Effector memory CD8-positive, alpha-beta T cell (primary cell): ENCODE measurements at regions not wholly inside any gene's neighbourhood (a gene's known extent, or its start where the extent isn't known, plus 50 kb on each side); places are given as distances from the start of the nearest gene placed in this dataset.

ENCODE experiments used
- ATAC-seq: fragments of 150-1000 bp; cut with Tn5 transposase; replicated peaks from 2 replicates; pipeline ENCODE4 v1.10.0; 2021; ENCODE audit warnings: mild to moderate bottlenecking, moderate library complexity
- DNase-seq, 3 experiments: peaks; one replicate each; pipeline ENCODE4 v3.0.0; 2021
- H3K27ac Mint-ChIP-seq, 2 donors: one replicate each; pipeline ENCODE4 v1.8.0; 2022; ENCODE audit warnings: mild to moderate bottlenecking in 2 of 2, mixed read lengths in 2 of 2, moderate library complexity in 2 of 2
- H3K27me3 Mint-ChIP-seq, 2 donors: one replicate each; pipeline ENCODE4 v1.8.0; 2022; ENCODE audit warnings: mixed read lengths in 2 of 2
- H3K36me3 Mint-ChIP-seq: one replicate; pipeline ENCODE4 v1.8.0; 2022; ENCODE audit warnings: mild to moderate bottlenecking, moderate library complexity, mixed read lengths; ENCODE audit not compliant: insufficient read depth
- H3K4me1 Mint-ChIP-seq, 2 donors: one replicate each; pipeline ENCODE4 v1.8.0; 2022; ENCODE audit warnings: low read depth in 2 of 2, mixed read lengths in 2 of 2
- H3K4me3 Mint-ChIP-seq, 2 donors: one replicate each; pipeline ENCODE4 v1.8.0; 2022; ENCODE audit warnings: mild to moderate bottlenecking in 2 of 2, mixed read lengths in 2 of 2, moderate library complexity in 2 of 2
- H3K9me3 Mint-ChIP-seq, 2 donors: one replicate each; pipeline ENCODE4 v1.8.0; 2022; ENCODE audit warnings: mixed read lengths in 2 of 2

DNA sequence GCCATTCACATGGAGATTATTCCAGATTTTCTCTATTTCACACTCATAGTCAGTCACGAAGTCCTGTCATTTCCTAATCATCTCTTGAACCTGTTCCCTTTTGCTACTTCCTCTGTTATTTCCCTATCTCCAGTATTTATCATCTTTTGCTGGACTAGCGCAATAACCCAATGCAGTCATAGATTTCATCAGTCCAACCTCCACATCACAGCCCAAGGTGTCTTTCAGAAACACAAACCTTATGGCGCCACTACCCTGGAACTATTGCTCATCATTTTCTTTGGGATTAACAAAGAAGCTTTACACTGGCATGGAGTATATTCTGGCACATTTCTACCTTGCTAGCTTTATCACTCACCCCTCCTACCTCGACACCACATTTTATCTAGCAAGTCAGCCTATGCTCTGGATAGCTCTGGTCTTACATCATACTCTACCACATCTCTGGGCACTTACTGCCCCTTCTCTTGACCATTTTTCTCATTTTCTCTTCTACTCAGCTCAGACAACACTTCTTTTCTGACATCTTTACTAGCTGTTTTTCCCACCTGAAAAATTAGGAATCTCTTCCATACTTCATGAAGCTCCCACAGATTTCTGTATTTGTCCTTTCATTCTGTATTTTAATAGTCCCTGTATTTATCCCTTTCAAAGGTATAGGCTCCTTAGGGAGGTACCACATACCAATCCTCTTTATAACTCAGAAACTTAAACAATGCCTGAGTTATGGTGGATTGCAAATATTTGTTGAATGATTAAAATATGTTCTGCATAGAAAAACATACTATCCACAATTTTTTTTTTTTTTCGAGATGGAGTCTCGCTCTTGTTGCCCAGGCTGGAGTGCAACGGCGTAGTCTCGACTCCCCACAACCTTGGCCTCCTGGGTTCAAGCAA is 534.7 kb downstream of the KLF12 start:
- Mint-ChIP-seq H3K27me3 (peaks cover 5 to 13% of the 10 kb centered on the region in 2 donors), H3K36me3 (no peaks in the 10 kb centered on the region), H3K9me3 (no peaks in the 10 kb centered on the region), H3K4me3 (no peak overlapping the region), H3K4me1 (peaks cover 0 to 5% of the 10 kb centered on the region in 2 donors), H3K27ac (no peak overlapping the region)
- ATAC-seq, result no peak
- DNase-seq, result no peak

DNA sequence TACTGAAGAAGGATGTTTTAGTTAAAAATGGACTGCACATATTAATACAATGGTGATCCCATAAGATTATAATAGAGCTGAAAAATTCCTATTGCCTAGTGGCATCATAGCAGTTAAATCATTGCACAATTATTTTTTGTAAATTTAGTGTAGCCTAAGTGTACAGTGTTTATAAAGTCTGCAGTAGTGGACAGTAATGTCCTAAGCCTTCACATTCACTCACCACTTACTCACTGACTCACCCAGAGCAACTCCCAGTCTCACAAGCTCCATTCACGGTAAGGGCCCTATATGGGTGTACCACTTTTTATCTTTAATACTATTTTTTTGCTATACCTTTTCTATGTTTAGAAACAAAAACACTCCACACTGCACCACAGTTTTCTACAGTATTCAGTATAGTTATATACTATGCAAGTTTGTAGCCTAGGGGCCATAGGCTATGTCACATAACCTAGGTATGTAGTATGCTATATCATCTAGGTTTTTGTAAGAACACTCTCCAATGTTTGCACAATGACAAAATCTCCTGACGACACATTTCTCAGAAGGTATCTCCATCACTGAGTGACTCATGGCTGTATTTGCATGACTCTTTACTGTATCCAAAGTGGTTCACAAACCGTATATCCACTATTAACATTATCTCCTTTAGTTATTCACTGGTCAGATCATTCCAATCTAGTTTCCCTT is 536.0 kb downstream of the KLF12 start:
- no peak overlapping the region for H3K4me3 Mint-ChIP-seq
- no peak for ATAC-seq
- no peak overlapping the region for H3K27ac Mint-ChIP-seq
- H3K4me1 Mint-ChIP-seq, result peaks cover 0 to 5% of the 10 kb centered on the region in 2 donors
- no peaks in the 10 kb centered on the region for H3K9me3 Mint-ChIP-seq
- H3K36me3 Mint-ChIP-seq, result no peaks in the 10 kb centered on the region
- peaks cover 5 to 18% of the 10 kb centered on the region in 2 donors for H3K27me3 Mint-ChIP-seq
- no peak for DNase-seq

DNA sequence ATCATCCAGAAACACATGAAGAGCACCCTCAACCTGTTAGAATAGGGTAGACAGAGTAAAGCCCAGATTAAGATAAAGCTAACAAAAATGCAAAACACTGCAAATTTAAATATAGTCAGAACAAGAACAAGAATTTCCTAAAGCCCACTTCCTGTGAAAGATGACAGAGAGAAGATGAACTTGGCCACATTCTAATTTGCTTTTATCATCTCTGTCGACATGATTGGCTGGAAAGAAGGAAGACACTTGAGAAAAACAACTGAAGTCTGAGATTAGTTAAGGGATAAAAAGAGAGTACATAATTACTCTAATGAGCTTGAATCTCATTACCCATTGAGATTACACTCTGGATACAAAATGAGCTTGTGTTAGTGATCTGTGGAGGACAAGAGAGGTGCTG is 537.6 kb downstream of the KLF5 start:
- Mint-ChIP-seq H3K4me1 (peaks cover 0 to 5% of the 10 kb centered on the region in 2 donors), H3K27me3 (peaks cover 5 to 13% of the 10 kb centered on the region in 2 donors), H3K36me3 (no peaks in the 10 kb centered on the region), H3K4me3 (no peak overlapping the region), H3K9me3 (no peaks in the 10 kb centered on the region), H3K27ac (no peak overlapping the region)
- ATAC-seq (no peak), DNase-seq (no peak)

GRCh38 chr13:73593199-73593765 is 534.5 kb downstream of the KLF5 start:
- Mint-ChIP-seq H3K27ac (no peak overlapping the region), H3K36me3 (no peaks in the 10 kb centered on the region), H3K4me1 (peaks cover 0 to 5% of the 10 kb centered on the region in 2 donors), H3K4me3 (no peak overlapping the region), H3K9me3 (no peaks in the 10 kb centered on the region), H3K27me3 (peaks cover 0 to 9% of the 10 kb centered on the region in 2 donors)
- DNase-seq (no peak), ATAC-seq (no peak)

- peaks cover 0 to 5% of the 10 kb centered on the region in 2 donors for H3K4me1 Mint-ChIP-seq
- H3K27me3 Mint-ChIP-seq, result peaks cover 0 to 9% of the 10 kb centered on the region in 2 donors
- ATAC-seq, result no peak
- H3K4me3 Mint-ChIP-seq, result no peak overlapping the region
- H3K36me3 Mint-ChIP-seq, result no peaks in the 10 kb centered on the region
- no peaks in the 10 kb centered on the region for H3K9me3 Mint-ChIP-seq
- no peak overlapping the region for H3K27ac Mint-ChIP-seq
- no peak for DNase-seq
Measured at GRCh38 chr13:73591861-73592260, 533.1 kb downstream of the KLF5 start.

DNA sequence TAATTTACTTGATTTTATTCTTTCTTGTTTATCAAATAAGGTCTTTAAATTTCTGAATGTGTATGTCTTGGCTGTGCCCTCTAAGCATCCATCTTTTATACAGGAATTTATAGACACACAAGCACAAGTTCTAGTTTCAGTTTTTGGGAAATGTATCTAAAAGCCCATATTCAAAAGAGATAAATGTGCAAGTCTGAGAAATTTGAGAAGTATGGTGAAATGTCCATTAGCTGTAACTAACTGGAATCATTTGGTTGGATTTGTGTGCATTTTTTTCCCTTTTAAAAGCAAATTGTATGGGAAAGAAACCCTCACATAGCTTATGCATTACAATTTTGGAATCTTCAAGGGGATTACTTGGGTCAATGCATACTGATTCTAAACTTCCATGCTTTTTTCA is 532.0 kb downstream of the KLF5 start:
- Mint-ChIP-seq H3K27ac (no peak overlapping the region), H3K9me3 (no peaks in the 10 kb centered on the region), H3K4me1 (no peaks in the 10 kb centered on the region), H3K4me3 (no peak overlapping the region), H3K36me3 (no peaks in the 10 kb centered on the region), H3K27me3 (peaks cover 0 to 9% of the 10 kb centered on the region in 2 donors)
- DNase-seq (no peak), ATAC-seq (no peak)

GRCh38 chr13:73585236-73585635 is 526.4 kb downstream of the KLF5 start:
- Mint-ChIP-seq H3K9me3 (no peaks in the 10 kb centered on the region), H3K27me3 (peaks cover 10 to 13% of the 10 kb centered on the region in 2 donors), H3K4me3 (no peak overlapping the region), H3K4me1 (no peaks in the 10 kb centered on the region), H3K36me3 (no peaks in the 10 kb centered on the region), H3K27ac (no peak overlapping the region)
- no peak for DNase-seq
- no peak for ATAC-seq

- Mint-ChIP-seq H3K4me1 (no peaks in the 10 kb centered on the region), H3K9me3 (no peaks in the 10 kb centered on the region), H3K36me3 (no peaks in the 10 kb centered on the region), H3K27me3 (peaks cover 23 to 27% of the 10 kb centered on the region in 2 donors), H3K27ac (no peak overlapping the region), H3K4me3 (no peak overlapping the region)
- no peak for ATAC-seq
- no peak for DNase-seq
Measured at GRCh38 chr13:73583331-73583730, 524.5 kb downstream of the KLF5 start.

GRCh38 chr13:73580513-73581267 is 521.9 kb downstream of the KLF5 start:
- peaks cover 27 to 33% of the 10 kb centered on the region in 2 donors for H3K27me3 Mint-ChIP-seq
- H3K9me3 Mint-ChIP-seq, result no peaks in the 10 kb centered on the region
- no peak overlapping the region for H3K27ac Mint-ChIP-seq
- no peaks in the 10 kb centered on the region for H3K36me3 Mint-ChIP-seq
- H3K4me1 Mint-ChIP-seq, result no peaks in the 10 kb centered on the region
- ATAC-seq (no peak), DNase-seq (no peak)
- H3K4me3 Mint-ChIP-seq, result no peak overlapping the region

- Mint-ChIP-seq H3K4me1 (no peaks in the 10 kb centered on the region), H3K27me3 (peaks cover 27 to 33% of the 10 kb centered on the region in 2 donors), H3K27ac (no peak overlapping the region), H3K36me3 (no peaks in the 10 kb centered on the region), H3K4me3 (no peak overlapping the region), H3K9me3 (no peaks in the 10 kb centered on the region)
- ATAC-seq, result no peak
- DNase-seq, result no peak
Measured at GRCh38 chr13:73579574-73580274, 520.9 kb downstream of the KLF5 start.

GRCh38 chr13:73578251-73578875 is 519.6 kb downstream of the KLF5 start:
- Mint-ChIP-seq H3K4me3 (no peak overlapping the region), H3K27me3 (peaks cover 24 to 33% of the 10 kb centered on the region in 2 donors), H3K27ac (no peak overlapping the region), H3K36me3 (no peaks in the 10 kb centered on the region), H3K9me3 (no peaks in the 10 kb centered on the region), H3K4me1 (no peaks in the 10 kb centered on the region)
- ATAC-seq (no peak), DNase-seq (no peak)

- Mint-ChIP-seq H3K9me3 (no peaks in the 10 kb centered on the region), H3K4me1 (no peaks in the 10 kb centered on the region), H3K27ac (no peak overlapping the region), H3K4me3 (no peak overlapping the region), H3K36me3 (no peaks in the 10 kb centered on the region), H3K27me3 (peaks cover 17 to 27% of the 10 kb centered on the region in 2 donors)
- no peak for DNase-seq
- ATAC-seq, result no peak
Measured at GRCh38 chr13:73576291-73576690, 517.5 kb downstream of the KLF5 start.
